ENCODE measurements at regions not wholly inside any gene's neighbourhood (a gene's known extent, or its start where the extent isn't known, plus 50 kb on each side); places are given as distances from the start of the nearest gene placed in this dataset.

- TF ChIP-seq CTCF (IDR thresholded peaks at IDR 0.05; ENCODE audit: control insufficient read depth, insufficient read depth, low read depth, low read length, missing control alignments) = no peak
- no peak overlapping the region for H3K4me3 ChIP-seq (ENCODE audit: control insufficient read depth, low read depth, low read length)
- DNase-seq (ENCODE audit: low read depth) = no peak
These were observed 270.8 kb upstream of the SMIM30 start for GRCh38 chr7:113389112-113389646.

GRCh38 chr7:113383638-113384037, 265.3 kb upstream of the SMIM30 start:
- TF ChIP-seq CTCF (IDR thresholded peaks at IDR 0.05; ENCODE audit: control insufficient read depth, insufficient read depth, low read depth, low read length, missing control alignments) = no peak
- DNase-seq (ENCODE audit: low read depth) = no peak
- no peak overlapping the region for H3K4me3 ChIP-seq (ENCODE audit: control insufficient read depth, low read depth, low read length)

GRCh38 chr7:113379746-113380145, 261.4 kb upstream of the SMIM30 start:
- no peak for TF ChIP-seq CTCF (IDR thresholded peaks at IDR 0.05; ENCODE audit: control insufficient read depth, insufficient read depth, low read depth, low read length, missing control alignments)
- no peak for DNase-seq (ENCODE audit: low read depth)
- no peak overlapping the region for H3K4me3 ChIP-seq (ENCODE audit: control insufficient read depth, low read depth, low read length)

- H3K4me3 ChIP-seq (ENCODE audit: control insufficient read depth, low read depth, low read length) = no peak overlapping the region
- no peak for DNase-seq (ENCODE audit: low read depth)
- no peak for TF ChIP-seq CTCF (IDR thresholded peaks at IDR 0.05; ENCODE audit: control insufficient read depth, insufficient read depth, low read depth, low read length, missing control alignments)
These were observed 256.6 kb upstream of the SMIM30 start for GRCh38 chr7:113374955-113375354.

- TF ChIP-seq CTCF (IDR thresholded peaks at IDR 0.05; ENCODE audit: control insufficient read depth, insufficient read depth, low read depth, low read length, missing control alignments) = no peak
- no peak overlapping the region for H3K4me3 ChIP-seq (ENCODE audit: control insufficient read depth, low read depth, low read length)
- no peak for DNase-seq (ENCODE audit: low read depth)
These were observed 255.5 kb upstream of the SMIM30 start for GRCh38 chr7:113373863-113374262.

GRCh38 chr7:113371416-113372043, 253.2 kb upstream of the SMIM30 start:
- H3K4me3 ChIP-seq (ENCODE audit: control insufficient read depth, low read depth, low read length) = no peak overlapping the region
- no peak for DNase-seq (ENCODE audit: low read depth)

More at GRCh38 chr7:113371416-113372043, 253.2 kb upstream of the SMIM30 start:
- no peak for TF ChIP-seq CTCF (IDR thresholded peaks at IDR 0.05; ENCODE audit: control insufficient read depth, insufficient read depth, low read depth, low read length, missing control alignments)
